ENCODE measurements at regions not wholly inside any gene's neighbourhood (a gene's known extent, or its start where the extent isn't known, plus 50 kb on each side); places are given as distances from the start of the nearest gene placed in this dataset.

DNA sequence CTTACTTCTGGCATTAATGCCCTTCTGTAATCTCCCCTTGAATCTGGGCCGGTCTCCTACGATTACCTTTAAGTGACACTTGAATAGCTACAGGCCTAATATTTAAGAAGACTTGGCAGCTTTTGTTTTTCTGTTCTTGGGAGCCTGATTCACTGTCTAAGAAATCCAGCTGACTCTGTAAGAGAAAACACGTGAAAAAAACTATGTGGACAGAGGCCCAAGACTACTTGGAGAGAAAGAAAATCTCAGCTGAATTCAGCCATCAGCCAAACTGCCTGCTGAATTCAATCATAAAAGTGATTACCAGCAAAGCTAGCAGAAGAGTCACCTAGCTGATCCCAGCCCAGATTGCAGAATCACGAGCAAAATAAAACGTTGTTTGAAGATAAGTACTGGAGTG lies 521.2 kb downstream of the MID1IP1 start:
- DNase-seq (ENCODE audit: low read depth in 2 of 3, low spot score in 1 of 3), result no peak

DNA sequence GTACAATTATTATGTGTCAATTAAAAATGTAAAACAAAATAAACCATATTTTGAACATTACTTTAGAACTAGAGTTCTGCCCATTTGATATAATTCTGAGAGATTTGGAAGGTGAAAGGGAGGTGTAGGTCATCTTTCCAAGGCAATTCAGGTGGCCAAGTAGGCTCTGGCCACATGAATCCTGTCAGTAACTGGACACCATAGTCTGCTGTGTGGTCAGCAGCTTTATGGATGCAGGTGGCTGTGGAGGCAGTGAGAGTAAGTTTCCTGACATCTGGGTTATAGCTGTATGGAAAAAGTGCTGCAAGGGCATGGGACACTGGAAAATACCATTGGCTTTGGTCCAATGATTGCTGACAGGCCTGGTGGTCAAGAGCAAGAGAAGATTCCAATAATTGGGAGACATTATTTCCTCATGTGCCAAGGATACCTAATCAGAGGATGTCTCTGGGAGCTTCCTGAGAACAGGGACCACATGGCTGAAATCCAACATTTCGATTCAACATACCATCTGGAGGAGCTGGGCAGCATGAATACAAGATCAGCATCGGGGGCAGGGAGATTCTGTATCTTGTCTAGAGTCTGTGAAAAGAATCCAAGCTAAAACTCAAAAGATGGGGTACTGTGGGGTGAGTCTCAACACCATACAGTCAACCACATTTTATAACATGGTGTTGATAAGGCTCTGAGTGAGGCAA lies 523.1 kb downstream of the MID1IP1 start:
- no peak for DNase-seq (ENCODE audit: low read depth in 2 of 3, low spot score in 1 of 3)

DNA sequence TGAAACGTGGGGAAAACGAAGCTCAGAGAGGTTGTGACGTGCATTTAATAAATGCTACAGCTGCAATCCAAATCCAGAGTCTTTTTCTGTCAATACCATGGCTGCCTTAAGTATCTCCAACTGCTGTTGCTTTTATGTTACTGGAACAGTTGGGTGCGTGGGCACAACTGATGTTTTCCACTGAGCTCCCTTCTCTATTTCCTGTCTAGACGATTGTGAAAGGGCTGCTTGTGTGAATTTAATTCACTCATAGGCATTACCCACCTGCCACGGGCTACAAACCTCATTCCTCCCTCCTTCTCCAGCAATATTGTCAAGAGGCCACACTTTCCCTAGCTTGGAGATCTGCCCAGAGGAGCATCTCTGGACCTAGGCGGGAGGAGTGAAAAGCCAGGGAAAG lies 526.0 kb downstream of the MID1IP1 start:
- DNase-seq (ENCODE audit: low read depth in 2 of 3, low spot score in 1 of 3), result peak; percentile 26 to 47 (median 28)

DNA sequence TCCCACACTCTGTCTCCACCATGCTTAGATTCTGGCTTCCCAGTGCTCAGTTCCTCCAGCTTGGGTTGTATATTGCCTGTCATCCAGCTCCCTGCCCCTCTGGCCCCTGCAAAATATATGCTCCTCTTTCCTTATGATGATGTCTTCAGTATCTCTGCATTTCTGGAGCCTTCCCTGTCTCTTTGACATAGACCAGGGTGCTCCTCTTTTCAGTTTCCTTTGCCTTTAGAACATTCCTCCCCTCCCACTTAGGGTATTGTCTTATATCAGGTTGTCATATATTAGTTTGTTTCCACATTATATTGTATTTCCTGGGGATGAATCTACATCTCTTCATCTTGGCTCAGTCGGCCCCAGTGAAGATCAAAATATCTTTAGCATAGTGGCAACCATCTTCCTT lies 526.4 kb downstream of the MID1IP1 start:
- DNase-seq (ENCODE audit: low read depth in 2 of 3, low spot score in 1 of 3), result no peak

DNA sequence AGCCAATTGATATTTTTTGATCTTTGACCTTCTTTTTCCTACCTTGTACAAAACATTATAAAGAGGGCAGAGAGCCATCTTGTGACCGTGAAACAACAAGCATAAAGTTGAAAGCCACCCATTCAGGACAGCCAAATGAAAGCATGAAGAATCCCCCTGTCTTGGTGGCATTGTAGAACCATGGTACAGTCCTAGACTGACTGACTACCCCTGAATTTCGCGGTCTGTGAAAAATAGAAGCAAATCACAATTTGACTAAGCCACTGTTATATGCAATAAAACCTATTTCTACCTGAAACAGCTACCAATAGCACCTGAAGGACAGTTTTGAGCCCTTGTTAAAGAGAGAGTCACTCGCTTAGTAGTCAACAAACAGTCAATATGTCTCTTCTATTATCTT lies 527.4 kb downstream of the MID1IP1 start:
- DNase-seq (ENCODE audit: low read depth in 2 of 3, low spot score in 1 of 3), result no peak

DNA sequence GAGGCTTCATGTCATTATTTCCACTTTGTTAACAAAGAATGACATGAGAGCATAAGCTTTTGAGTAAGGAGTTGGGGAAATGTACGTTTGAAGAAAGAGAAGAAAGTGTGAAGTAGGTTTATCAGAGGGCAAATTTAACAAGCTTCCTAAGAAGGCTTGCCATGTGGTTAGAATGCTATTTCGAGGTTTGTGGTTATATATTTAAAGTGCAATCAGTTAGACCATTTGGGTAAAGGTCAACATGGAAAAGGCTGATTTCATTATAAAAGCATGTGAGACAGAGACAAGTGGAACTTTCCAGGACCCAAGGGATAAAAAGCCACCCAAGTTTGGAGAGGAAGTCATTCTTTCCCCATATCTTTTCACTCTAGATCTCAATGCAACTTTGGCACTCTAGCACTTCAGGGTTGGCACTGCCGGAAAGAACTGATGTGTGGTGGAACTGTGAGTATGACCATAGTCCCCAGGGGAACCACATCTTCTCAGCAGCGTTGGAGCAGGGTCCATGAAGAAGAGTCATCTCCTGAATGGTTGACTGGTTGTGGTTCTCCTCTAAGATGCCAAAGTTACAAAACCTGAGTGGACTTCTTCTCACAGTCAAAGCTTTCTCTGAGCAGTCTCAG lies 529.9 kb downstream of the MID1IP1 start:
- DNase-seq (ENCODE audit: low read depth in 2 of 3, low spot score in 1 of 3), result peak in 2 of 3 donors; percentile 32 to 50

DNA sequence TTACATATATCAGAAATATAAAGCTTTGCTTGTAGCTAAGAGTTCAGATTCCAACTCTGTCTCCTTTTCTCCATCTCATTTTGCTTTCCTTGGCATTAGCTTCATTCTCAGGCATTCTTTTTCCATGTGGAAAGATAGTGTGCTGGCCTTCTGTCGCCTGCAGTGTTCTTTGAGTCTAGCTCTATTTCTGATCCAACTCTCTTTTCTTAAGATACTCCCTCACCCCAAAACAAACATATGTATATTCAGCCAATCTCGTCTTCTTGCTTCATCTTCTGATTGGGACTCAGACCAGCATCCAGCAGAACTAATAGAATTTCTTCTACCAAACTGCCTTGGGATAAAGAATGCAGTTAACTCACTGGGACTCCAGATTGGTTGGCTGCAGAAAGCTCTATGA lies 532.2 kb downstream of the MID1IP1 start:
- no peak for DNase-seq (ENCODE audit: low read depth in 2 of 3, low spot score in 1 of 3)

DNA sequence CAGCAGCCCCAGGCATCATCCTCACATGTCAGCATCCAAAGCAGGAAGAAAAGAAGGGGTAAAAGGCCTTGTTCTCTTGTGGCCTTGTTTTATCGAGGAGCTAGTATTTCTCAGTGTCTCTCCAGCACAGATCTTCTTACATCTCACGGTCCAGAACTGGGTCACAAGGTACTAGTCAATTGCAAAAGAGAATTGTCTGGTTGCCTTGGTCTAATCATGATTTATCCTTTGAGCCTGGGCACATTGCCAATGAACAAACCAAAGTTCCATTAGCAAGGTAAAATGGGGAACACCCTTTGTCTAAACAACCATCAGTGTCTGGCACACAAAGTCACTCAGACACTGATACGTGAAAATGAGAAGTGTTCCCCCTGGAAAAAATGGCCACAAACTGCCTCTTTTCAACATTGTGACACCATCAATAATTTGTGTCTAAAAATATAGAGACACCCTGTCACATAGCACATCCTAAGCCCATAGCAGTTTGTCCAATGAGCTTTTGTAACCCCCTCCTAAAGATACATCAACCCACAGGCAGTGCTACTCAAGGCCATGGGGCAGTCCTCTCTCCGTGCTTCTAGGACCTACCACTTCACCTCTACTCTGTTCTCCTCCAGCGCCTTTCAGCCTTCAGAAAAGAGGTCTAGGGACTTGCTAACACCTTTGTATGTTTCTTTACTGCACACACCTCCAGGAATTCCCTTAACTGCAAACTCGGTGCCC lies 534.4 kb downstream of the MID1IP1 start:
- no peak for DNase-seq (ENCODE audit: low read depth in 2 of 3, low spot score in 1 of 3)

DNA sequence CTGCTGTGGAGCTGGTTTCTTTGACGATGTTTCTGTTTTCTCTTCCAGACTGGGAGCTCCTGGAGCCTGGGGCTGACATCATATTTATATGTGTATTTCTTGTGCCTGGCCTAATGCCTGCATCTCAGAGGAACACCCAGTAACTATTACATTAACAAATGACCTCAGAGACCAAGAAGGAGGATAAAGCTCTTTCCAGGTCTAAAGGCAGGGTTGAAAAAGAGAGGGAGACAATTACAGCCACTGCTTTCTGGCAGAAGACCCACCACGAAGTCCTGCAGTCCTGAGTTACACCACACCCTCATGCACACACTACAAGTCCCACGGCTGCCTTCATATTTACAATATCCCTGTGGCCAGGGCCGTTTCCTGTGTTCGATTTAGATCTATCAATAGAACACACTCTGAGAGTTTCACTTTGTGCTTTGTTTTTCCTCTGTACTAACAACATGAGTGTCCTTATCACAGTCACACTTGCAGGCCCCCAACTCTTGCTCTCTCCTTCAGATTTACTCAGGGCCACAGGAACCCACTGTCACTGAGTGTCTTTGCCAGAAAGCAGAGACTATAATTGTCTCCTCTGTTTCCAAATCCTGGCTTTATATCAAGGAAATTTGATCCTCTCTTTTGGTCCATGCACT lies 535.5 kb downstream of the MID1IP1 start:
- peak in 1 of 3 donors; percentile 17 for DNase-seq (ENCODE audit: low read depth in 2 of 3, low spot score in 1 of 3)

DNA sequence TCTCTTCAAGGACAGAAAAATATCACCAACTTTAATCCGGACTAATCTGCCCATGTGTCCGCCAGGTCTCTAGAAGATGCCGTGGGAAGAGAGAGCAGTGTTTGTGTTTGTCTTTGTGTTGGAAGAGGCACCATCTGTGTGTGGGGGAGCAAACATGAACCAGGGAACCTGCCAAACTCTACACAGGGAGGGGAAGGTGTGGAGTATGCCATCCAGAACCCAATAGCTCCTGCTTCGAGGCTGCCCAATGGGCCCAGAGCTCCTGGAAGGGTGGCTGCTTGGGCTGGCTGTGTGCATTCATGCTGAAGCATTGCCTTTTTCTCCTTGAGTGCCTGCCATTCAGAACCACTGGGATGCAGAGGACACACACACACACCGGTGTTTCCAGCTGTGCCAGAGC lies 536.2 kb downstream of the MID1IP1 start:
- DNase-seq (ENCODE audit: low read depth in 2 of 3, low spot score in 1 of 3), result no peak

DNA sequence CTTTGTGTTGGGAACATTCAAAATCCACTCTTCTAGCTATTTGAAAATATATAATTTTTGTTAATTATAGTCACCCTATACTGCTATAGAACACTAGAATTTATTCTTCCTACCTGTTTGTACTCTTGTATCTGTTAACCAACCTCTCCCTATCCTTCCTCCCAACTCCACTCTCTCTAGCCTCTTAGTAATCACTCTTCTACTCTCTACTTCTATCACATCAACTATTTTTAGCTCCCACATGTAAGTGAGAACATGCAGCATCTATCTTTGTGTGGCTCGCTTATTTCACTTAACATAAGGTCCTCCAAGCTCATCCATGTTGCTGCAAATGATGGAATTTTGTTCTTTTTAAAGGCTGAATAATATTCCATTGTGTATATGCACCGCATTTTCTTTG lies 537.3 kb downstream of the MID1IP1 start:
- no peak for DNase-seq (ENCODE audit: low read depth in 2 of 3, low spot score in 1 of 3)

DNA sequence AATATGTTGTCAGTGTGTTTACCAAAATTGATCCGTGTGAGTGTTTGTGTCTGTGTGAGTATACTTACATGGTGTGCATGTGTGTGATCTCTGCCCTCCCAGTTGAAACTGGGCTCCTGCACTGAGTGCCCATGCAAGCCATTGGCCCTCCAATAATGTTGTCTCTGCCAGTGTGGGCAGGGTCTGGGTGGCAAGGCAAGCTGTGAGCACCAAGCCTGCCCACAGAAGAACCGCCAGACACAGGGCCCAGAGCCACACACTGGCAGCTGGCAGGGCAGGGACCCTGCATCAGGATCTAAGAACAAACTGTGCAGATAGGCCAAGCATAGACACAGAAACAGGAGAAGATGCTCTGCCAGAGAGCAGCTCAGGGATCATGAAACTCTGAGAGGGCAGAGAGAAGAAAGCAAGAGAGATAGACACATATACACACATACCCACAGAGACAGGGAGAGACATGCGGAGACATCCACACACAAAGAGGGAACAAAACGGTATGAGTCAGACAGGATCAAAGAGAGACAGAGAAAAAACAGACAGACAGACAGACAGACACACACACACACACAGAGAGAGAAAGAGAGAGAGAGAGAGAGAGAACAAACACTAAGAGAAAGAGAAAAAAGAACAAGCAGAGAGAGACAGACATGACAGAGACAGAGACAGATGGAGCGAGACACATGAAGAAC lies 555.0 kb downstream of the MID1IP1 start:
- no peak for DNase-seq (ENCODE audit: low read depth in 2 of 3, low spot score in 1 of 3)

DNA sequence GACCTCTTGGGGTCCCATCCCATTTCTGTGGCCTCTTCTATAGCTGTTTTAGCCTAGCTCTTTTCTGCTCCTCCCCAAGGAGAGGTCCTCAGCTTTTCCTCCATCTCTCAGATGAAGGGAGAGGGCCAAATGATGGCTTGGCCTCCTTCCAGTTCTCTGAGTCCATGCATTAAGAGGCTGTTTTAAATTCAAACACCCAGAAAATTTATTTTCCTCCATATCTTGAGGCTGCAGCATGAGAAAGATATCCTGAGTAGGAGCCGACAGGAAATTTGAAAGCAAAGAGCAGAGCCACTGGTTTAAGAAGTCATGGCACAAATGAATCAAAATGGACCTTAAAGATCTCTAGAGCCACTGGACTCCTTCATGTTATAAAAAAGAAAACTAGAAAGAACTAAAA lies 558.8 kb downstream of the MID1IP1 start:
- no peak for DNase-seq (ENCODE audit: low read depth in 2 of 3, low spot score in 1 of 3)

DNA sequence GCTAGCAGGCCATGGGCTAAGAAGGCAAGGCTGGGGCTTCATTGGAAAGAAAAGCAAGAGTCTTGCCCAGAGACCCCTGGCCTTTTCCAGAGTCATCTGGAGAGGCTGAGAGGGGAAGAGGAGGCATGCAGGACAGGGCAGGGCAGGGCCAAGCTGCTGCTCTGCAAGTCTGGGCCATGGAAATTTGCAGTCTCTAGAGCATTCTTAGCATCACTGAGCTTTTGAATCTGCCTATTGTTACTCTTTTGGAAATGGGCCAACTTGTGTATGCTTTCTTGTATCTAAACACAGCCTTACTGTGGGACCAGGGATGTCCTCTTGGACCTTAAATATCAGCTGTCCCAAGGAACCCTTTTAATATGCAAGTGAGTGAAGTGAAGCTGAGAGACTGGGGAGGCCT lies 560.5 kb downstream of the MID1IP1 start:
- no peak for DNase-seq (ENCODE audit: low read depth in 2 of 3, low spot score in 1 of 3)

DNA sequence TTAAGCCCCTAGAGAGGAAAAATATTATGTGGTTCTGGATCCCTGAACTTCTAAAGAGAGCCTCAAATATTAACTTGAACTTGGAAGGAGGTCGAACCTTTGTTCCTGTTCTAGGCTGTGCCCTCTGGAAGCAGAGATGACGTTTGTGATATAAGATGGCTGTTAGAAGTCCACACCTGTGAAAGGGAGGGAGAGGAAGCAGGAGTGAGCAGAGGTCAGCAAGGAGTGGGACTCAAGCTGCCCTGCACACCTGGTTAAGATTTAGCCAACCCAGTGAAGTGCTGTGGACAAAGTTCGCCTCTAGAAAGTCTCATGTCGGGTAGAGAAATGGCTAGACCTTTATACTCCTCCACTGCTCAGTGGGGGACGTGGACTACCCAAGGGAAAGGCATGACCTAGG lies 566.2 kb downstream of the MID1IP1 start:
- no peak for DNase-seq (ENCODE audit: low read depth in 2 of 3, low spot score in 1 of 3)

DNA sequence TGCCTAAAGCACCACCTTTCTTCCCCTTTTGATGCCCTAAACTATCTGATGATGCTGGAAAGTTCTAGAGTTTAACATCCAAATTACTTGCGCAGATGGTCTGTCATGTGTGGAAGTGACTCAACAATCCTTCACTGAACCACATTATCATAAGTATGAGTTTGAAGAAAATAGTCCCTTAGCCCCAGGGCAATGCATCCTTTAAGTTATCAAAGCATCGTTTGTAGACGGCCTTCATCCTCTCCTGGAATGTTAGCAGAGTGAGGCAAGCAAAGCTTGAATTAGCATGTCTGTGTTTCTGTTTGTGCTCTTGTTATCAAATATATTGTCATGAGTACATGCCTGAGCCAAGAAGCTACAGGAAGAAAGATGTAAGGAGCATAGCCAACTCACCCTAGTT lies 570.9 kb downstream of the MID1IP1 start:
- no peak for DNase-seq (ENCODE audit: low read depth in 2 of 3, low spot score in 1 of 3)

DNA sequence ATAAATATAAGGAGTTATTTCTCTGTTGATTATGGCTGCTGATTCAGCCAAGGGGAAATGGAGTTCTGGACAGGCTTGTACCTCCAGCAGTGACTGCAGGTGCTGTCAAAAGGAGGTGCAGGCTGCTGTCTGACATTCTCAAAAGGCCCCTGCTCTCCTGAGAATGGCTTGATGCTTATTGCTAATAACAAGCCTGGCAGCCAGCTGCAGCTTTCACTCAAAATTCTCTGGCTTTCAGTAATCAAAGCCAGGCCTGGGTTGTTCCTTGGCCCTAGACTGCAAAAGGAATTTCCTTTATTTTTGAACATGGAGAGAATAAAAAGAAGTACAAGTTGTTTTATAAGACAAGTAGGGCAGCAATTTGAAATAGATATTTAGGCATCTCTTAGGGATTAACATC lies 575.9 kb downstream of the MID1IP1 start:
- no peak for DNase-seq (ENCODE audit: low read depth in 2 of 3, low spot score in 1 of 3)

DNA sequence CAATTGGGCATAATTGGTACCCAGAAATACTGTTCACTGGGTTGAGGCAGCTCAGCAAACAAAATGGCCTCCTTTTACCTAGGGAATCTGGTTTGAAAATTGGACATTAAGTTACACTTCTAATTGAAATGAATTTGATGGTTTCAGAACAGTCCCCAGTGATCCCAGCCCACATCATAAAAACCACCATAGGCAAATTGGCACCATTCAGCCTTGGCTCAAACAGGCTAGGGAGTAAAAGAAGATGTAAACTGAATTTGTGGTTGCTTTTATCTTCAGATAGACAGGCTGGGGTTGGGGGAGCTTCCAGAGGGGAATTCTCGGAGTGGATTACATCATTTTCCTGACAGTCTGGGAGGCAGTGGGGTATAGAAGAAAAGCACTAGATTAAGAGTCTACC lies 576.5 kb downstream of the MID1IP1 start:
- no peak for DNase-seq (ENCODE audit: low read depth in 2 of 3, low spot score in 1 of 3)

DNA sequence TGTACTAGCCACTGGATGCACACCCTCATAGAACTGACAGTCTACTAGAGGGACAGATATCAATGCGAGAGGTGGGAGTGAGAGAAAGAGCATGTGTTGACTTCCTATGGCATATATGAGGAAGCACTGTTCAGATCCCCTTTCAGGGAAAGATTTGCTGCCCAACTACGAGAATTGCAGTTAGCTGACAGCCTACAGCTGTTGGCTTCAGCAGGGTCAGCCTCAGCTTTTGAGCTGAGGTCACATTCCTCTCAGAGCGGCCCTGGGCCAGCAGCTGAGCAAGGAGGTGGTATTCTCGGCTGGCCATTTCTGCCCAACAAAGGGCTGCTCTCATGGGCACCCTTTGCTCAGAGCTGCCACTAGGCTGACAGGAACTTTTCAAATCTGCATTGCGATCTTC lies 580.2 kb downstream of the MID1IP1 start:
- no peak for DNase-seq (ENCODE audit: low read depth in 2 of 3, low spot score in 1 of 3)

DNA sequence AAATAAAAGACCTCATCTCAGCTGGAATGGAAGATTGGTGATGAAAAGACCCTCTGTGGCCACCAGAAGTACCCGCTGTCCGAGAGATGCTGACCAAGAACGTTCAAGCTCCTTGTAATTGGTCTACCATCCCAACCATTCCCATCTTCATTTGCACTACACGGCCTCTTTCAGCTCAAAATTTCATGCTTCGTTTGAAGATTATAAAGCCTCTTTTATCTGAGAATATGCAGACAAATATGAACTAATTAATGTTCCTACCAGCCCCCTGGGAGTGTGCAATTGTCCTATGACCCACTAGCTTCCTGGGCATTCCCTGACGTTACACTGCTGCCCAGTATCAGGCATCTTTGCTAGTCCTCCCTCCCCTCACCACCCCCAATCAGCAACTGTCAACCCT lies 583.7 kb downstream of the MID1IP1 start:
- no peak for DNase-seq (ENCODE audit: low read depth in 2 of 3, low spot score in 1 of 3)

DNA sequence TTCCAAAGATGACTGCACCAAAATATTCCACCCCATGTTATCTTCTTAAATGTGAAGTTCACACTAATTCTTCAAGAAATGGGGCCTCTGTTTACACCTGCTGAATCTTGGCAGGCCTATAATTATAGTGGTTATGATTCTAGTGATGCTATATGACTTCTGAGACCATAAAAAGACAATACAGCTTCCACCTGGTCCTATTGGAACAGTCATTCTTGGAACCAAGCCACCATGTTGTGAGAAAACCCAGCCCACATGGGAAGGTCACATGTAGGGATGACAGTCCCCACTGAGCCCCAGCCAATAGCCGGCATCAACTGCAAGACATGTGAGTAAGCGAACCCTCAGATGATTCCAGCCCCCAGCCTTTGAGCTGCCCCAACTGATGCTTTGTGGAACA lies 587.5 kb downstream of the MID1IP1 start:
- DNase-seq (ENCODE audit: low read depth in 2 of 3, low spot score in 1 of 3), result no peak

Measured in stimulated activated CD4-positive, alpha-beta T cell treated with anti-CD3 and anti-CD28 coated beads, Interleukin-12 subunit alpha, Interleukin-12 subunit beta, amount 100 ng/mL, for 48 hours (primary cell).